ENCODE measurements at regions not wholly inside any gene's neighbourhood (a gene's known extent, or its start where the extent isn't known, plus 50 kb on each side); places are given as distances from the start of the nearest gene placed in this dataset.

GRCh38 chr11:86888164-86889000 is 66.8 kb downstream of the FZD4 start:
- ChIA-PET CTCF (no interaction called here), POLR2A (no interaction called here), SMC1A (ENCODE audit: uncharacterized antibody, unreplicated experiment) (no interaction called here), RAD21 (ENCODE audit: unreplicated experiment) (no interaction called here)
- H3K27ac ChIP-seq (ENCODE audit: control insufficient read depth, insufficient read depth): no peak overlapping the region
- ATAC-seq: no peak
- H4K20me1 ChIP-seq (ENCODE audit: control insufficient read depth, insufficient read depth): no peaks in the 10 kb centered on the region
- no peak overlapping the region for H3K4me3 ChIP-seq
- 44% methylated on average over 5 of the region's 5 CpGs for WGBS (ENCODE audit: insufficient coverage, insufficient replicate concordance, low lambda C conversion rate, missing lambda C conversion rate)
- no peak for TF ChIP-seq BHLHE40 (IDR thresholded peaks at IDR 0.05; ENCODE audit: borderline replicate concordance in 1 of 2, low read depth in 2 of 2, low read length in 1 of 2)
- TF ChIP-seq, protein P1, sequence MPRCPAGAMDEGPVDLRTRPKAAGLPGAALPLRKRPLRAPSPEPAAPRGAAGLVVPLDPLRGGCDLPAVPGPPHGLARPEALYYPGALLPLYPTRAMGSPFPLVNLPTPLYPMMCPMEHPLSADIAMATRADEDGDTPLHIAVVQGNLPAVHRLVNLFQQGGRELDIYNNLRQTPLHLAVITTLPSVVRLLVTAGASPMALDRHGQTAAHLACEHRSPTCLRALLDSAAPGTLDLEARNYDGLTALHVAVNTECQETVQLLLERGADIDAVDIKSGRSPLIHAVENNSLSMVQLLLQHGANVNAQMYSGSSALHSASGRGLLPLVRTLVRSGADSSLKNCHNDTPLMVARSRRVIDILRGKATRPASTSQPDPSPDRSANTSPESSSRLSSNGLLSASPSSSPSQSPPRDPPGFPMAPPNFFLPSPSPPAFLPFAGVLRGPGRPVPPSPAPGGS (IDR thresholded peaks at IDR 0.05; ENCODE audit: borderline replicate concordance, insufficient read depth, low read depth, low read length, poor library complexity, severe bottlenecking): no peak
- H3K4me2 ChIP-seq (ENCODE audit: control insufficient read depth, insufficient read depth): no peak overlapping the region
- no peaks in the 10 kb centered on the region for H3K27me3 ChIP-seq (replicated peaks in 1 of 2; ENCODE audit: control insufficient read depth in 2 of 2, insufficient read depth in 2 of 2, low read length in 1 of 2)
- no peaks in the 10 kb centered on the region for H3K4me1 ChIP-seq (ENCODE audit: control insufficient read depth, insufficient read depth, low read length)
- intact Hi-C loops (cut with micrococcal nuclease; ENCODE audit: unreplicated experiment): no loop called here
- no peak for FAIRE-seq
- no TSS peak for BruUV-seq (replicated peaks)
- no peak for DNase-seq (ENCODE audit: low read depth, low spot score)
- H2AFZ ChIP-seq (ENCODE audit: control insufficient read depth, low read depth, low read length): no peak overlapping the region
- in situ Hi-C loops (cut with MboI): no loop called here
- H3K9me3 ChIP-seq (replicated peaks; ENCODE audit: control insufficient read depth, insufficient read depth, low read length): no peaks in the 10 kb centered on the region
- H3K36me3 ChIP-seq (ENCODE audit: control insufficient read depth in 2 of 2, insufficient read depth in 2 of 2, low read length in 1 of 2): no peaks in the 10 kb centered on the region
- no peaks in the 10 kb centered on the region for H3K79me2 ChIP-seq (ENCODE audit: control insufficient read depth, insufficient read depth, low read length)
- no peak overlapping the region for H3K9ac ChIP-seq (ENCODE audit: control insufficient read depth, insufficient read depth, low read length)

- no peaks in the 10 kb centered on the region for H3K79me2 ChIP-seq (ENCODE audit: control insufficient read depth, insufficient read depth, low read length)
- POLR2A ChIA-PET: no interaction called here
- H3K9ac ChIP-seq (ENCODE audit: control insufficient read depth, insufficient read depth, low read length): no peak overlapping the region
- no peak overlapping the region for H3K4me2 ChIP-seq (ENCODE audit: control insufficient read depth, insufficient read depth)
- SMC1A ChIA-PET (ENCODE audit: uncharacterized antibody, unreplicated experiment): no interaction called here
- WGBS (ENCODE audit: insufficient coverage, insufficient replicate concordance, low lambda C conversion rate, missing lambda C conversion rate): 0% methylated on average over 1 of the region's 1 CpG
- RAD21 ChIA-PET (ENCODE audit: unreplicated experiment): no interaction called here
- intact Hi-C loops (cut with micrococcal nuclease; ENCODE audit: unreplicated experiment): no loop called here
- no peak overlapping the region for H3K4me3 ChIP-seq
- no peaks in the 10 kb centered on the region for H3K4me1 ChIP-seq (ENCODE audit: control insufficient read depth, insufficient read depth, low read length)
- no peak for DNase-seq (ENCODE audit: low read depth, low spot score)
- CTCF ChIA-PET: no interaction called here
- H3K36me3 ChIP-seq (ENCODE audit: control insufficient read depth in 2 of 2, insufficient read depth in 2 of 2, low read length in 1 of 2): no peaks in the 10 kb centered on the region
- ATAC-seq: no peak
- H3K27me3 ChIP-seq (replicated peaks in 1 of 2; ENCODE audit: control insufficient read depth in 2 of 2, insufficient read depth in 2 of 2, low read length in 1 of 2): no peaks in the 10 kb centered on the region
- H3K27ac ChIP-seq (ENCODE audit: control insufficient read depth, insufficient read depth): no peak overlapping the region
- in situ Hi-C loops (cut with MboI): no loop called here
- no TSS peak for BruUV-seq (replicated peaks)
- H4K20me1 ChIP-seq (ENCODE audit: control insufficient read depth, insufficient read depth): no peaks in the 10 kb centered on the region
- H3K9me3 ChIP-seq (replicated peaks; ENCODE audit: control insufficient read depth, insufficient read depth, low read length): no peaks in the 10 kb centered on the region
- no peak for FAIRE-seq
- no peak overlapping the region for H2AFZ ChIP-seq (ENCODE audit: control insufficient read depth, low read depth, low read length)
- no peak for TF ChIP-seq CHD4 (IDR thresholded peaks at IDR 0.05)
- no peak for TF ChIP-seq ETV6 (conservative IDR thresholded peaks at IDR 0.05 in 1 of 2, IDR thresholded peaks at IDR 0.05 in 1 of 2; ENCODE audit: borderline replicate concordance in 1 of 2, low read depth in 1 of 2)
- no peak for TF ChIP-seq ZSCAN29 (IDR thresholded peaks at IDR 0.05)
- no peak for TF ChIP-seq NFYB (IDR thresholded peaks at IDR 0.05; ENCODE audit: insufficient read depth, low read depth, low read length)
- TF ChIP-seq TAF1 (IDR thresholded peaks at IDR 0.05; ENCODE audit: borderline replicate concordance, low read depth, low read length): no peak
- TF ChIP-seq, protein P2, sequence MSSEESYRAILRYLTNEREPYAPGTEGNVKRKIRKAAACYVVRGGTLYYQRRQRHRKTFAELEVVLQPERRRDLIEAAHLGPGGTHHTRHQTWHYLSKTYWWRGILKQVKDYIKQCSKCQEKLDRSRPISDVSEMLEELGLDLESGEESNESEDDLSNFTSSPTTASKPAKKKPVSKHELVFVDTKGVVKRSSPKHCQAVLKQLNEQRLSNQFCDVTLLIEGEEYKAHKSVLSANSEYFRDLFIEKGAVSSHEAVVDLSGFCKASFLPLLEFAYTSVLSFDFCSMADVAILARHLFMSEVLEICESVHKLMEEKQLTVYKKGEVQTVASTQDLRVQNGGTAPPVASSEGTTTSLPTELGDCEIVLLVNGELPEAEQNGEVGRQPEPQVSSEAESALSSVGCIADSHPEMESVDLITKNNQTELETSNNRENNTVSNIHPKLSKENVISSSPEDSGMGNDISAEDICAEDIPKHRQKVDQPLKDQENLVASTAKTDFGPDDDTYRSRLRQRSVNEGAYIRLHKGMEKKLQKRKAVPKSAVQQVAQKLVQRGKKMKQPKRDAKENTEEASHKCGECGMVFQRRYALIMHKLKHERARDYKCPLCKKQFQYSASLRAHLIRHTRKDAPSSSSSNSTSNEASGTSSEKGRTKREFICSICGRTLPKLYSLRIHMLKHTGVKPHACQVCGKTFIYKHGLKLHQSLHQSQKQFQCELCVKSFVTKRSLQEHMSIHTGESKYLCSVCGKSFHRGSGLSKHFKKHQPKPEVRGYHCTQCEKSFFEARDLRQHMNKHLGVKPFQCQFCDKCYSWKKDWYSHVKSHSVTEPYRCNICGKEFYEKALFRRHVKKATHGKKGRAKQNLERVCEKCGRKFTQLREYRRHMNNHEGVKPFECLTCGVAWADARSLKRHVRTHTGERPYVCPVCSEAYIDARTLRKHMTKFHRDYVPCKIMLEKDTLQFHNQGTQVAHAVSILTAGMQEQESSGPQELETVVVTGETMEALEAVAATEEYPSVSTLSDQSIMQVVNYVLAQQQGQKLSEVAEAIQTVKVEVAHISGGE (CRISPR knock-in tag; IDR thresholded peaks at IDR 0.05): no peak
- TF ChIP-seq IKZF2 (IDR thresholded peaks at IDR 0.05): no peak
- TF ChIP-seq CBX5 (IDR thresholded peaks at IDR 0.05; ENCODE audit: low read depth): no peak
- TF ChIP-seq CBX3 (IDR thresholded peaks at IDR 0.05; ENCODE audit: borderline replicate concordance, low read depth): no peak
- no peak for TF ChIP-seq SIX5 (IDR thresholded peaks at IDR 0.05; ENCODE audit: low read depth, low read length, severe bottlenecking)
- TF ChIP-seq YBX1 (IDR thresholded peaks at IDR 0.05): no peak
Observed at GRCh38 chr11:86889001-86889341, 66.2 kb downstream of the FZD4 start.
